Mesendoderm (in vitro differentiated cells): ENCODE measurements at regions not wholly inside any gene's neighbourhood (a gene's known extent, or its start where the extent isn't known, plus 50 kb on each side); places are given as distances from the start of the nearest gene placed in this dataset.

Experiments used
- DNase-seq: peaks from one replicate; pipeline ENCODE4 v3.0.0; 2013
- H2AK5ac ChIP-seq: 2 replicates; pipeline ENCODE4 v1.6.1; 2013; ENCODE audit warnings: low read length, inconsistent platforms
- H2BK120ac ChIP-seq: 2 replicates; pipeline ENCODE4 v1.6.1; 2013; ENCODE audit warnings: low read depth, mild to moderate bottlenecking, low read length, moderate library complexity, mixed read lengths
- H2BK15ac ChIP-seq: replicated peaks from 2 replicates; pipeline ENCODE4 v1.6.1; 2013; ENCODE audit warnings: low read depth, mild to moderate bottlenecking, moderate library complexity
- H2BK5ac ChIP-seq: 2 replicates; pipeline ENCODE4 v1.6.1; 2013; ENCODE audit warnings: low read length, inconsistent platforms
- H3K18ac ChIP-seq: 2 replicates; pipeline ENCODE4 v1.6.1; 2013; ENCODE audit warnings: mild to moderate bottlenecking, low read length, mixed read lengths
- H3K23ac ChIP-seq: one replicate; pipeline ENCODE4 v1.6.1; 2013; ENCODE audit warnings: low read length
- H3K27ac ChIP-seq: 2 replicates; pipeline ENCODE4 v1.5.1; 2013; ENCODE audit warnings: low read depth, mild to moderate bottlenecking, inconsistent platforms, low read length, moderate library complexity
- H3K27me3 ChIP-seq: 2 replicates; pipeline ENCODE4 v1.6.1; 2013; ENCODE audit warnings: low read length, control low read depth, mild to moderate bottlenecking, inconsistent platforms; ENCODE audit not compliant: insufficient read depth, poor library complexity
- H3K36me3 ChIP-seq: 2 replicates; pipeline ENCODE4 v1.6.1; 2013; ENCODE audit warnings: low read length, inconsistent platforms; ENCODE audit not compliant: control insufficient read depth, insufficient read depth
- H3K4ac ChIP-seq: one replicate; pipeline ENCODE4 v1.6.1; 2013; ENCODE audit warnings: low read depth, mild to moderate bottlenecking, low read length, moderate library complexity
- H3K4me1 ChIP-seq: 2 replicates; pipeline ENCODE4 v1.6.1; 2013; ENCODE audit warnings: low read depth, low read length, inconsistent platforms; ENCODE audit not compliant: control insufficient read depth
- H3K4me2 ChIP-seq: 2 replicates; pipeline ENCODE4 v1.6.1; 2013; ENCODE audit warnings: low read length
- H3K4me3 ChIP-seq: 2 replicates; pipeline ENCODE4 v1.5.1; 2013; ENCODE audit warnings: mild to moderate bottlenecking, low read length
- H3K56ac ChIP-seq: one replicate; pipeline ENCODE4 v1.6.1; 2013; ENCODE audit warnings: low read length
- H3K79me1 ChIP-seq: 2 replicates; pipeline ENCODE4 v1.6.1; 2013; ENCODE audit warnings: low read length, inconsistent platforms
- H3K79me2 ChIP-seq: 2 replicates; pipeline ENCODE4 v1.6.1; 2013; ENCODE audit warnings: mild to moderate bottlenecking, low read length; ENCODE audit not compliant: control insufficient read depth, insufficient read depth
- H3K9ac ChIP-seq: 2 replicates; pipeline ENCODE4 v1.6.1; 2013; ENCODE audit warnings: low read length, inconsistent platforms
- H4K5ac ChIP-seq: one replicate; pipeline ENCODE4 v1.6.1; 2013; ENCODE audit warnings: low read length
- H4K8ac ChIP-seq: one replicate; pipeline ENCODE4 v1.6.1; 2013; ENCODE audit warnings: low read depth, mild to moderate bottlenecking, control low read depth, low read length, moderate library complexity
- WGBS: extraction: QIAGEN DNeasy Blood & Tissue Kit; methylation state at CpG from one replicate; pipeline ENCODE4 v1.1.7; 2013; ENCODE audit warnings: low lambda C conversion rate, missing lambda C conversion rate; ENCODE audit not compliant: insufficient coverage; ENCODE audit errors: extremely low coverage; 5-methylcytosine and 5-hydroxymethylcytosine counted together

DNA sequence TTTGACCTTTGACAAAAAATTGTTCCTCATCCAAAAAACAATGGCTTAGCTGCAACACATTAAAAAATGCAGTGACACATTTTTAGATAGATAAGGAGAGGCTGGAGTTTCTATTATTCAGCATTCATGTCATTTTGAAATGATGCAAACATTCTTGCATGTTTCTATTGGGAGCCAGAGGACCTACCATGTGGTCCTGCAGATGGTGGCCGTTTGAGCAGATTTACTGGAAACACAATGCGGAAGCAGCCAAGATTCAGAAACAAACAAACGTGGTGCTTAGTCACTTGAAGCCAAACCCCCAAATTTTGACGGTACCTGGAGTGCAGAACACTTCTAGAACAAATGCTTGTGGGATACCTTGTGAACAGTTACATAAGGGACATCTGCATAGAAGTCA, 456.7 kb downstream of the PCDH18 start:
- H3K56ac ChIP-seq: no peak overlapping the region

DNA sequence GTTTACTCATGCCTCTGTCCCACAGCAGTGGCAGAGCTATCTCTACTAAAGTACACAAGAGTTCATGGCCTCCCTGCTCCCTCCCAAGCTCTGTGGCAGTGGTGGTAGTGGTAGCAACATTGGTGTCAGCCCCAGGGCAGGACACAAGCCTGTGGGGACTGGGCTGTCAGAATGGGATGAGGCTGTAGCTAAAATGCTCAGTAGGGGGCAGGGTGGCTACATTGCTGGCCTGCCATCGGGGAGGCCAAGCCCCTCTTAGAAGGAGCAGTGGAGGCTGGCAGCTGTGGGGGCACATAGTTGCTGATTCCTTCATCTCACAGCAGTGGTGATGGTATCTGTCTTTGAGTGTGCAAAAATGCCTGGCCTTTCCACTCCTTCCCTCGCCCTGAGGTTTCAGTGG, 461.7 kb downstream of the PCDH18 start:
- Histone ChIP-seq H3K36me3 (no peaks in the 10 kb centered on the region), H3K27ac (no peak overlapping the region), H3K27me3 (no peaks in the 10 kb centered on the region), H3K9ac (no peak overlapping the region), H3K18ac (no peak overlapping the region), H3K23ac (no peak overlapping the region), H3K79me2 (no peaks in the 10 kb centered on the region), H2BK15ac (no peak overlapping the region), H4K5ac (no peak overlapping the region), H2BK5ac (no peak overlapping the region), H3K4me1 (no peaks in the 10 kb centered on the region), H3K4me3 (no peak overlapping the region), H3K4ac (no peak overlapping the region), H3K4me2 (no peak overlapping the region), H3K56ac (no peak overlapping the region), H4K8ac (no peak overlapping the region), H2AK5ac (no peak overlapping the region), H3K79me1 (no peaks in the 10 kb centered on the region), H2BK120ac (no peak overlapping the region)
- no CpG with 5 or more reads among the region's 2 CpGs for WGBS
- DNase-seq: peak; percentile 43

More for the DNA sequence above, 456.7 kb downstream of the PCDH18 start:
- Histone ChIP-seq H3K4me3 (no peak overlapping the region), H3K23ac (no peak overlapping the region), H2AK5ac (no peak overlapping the region), H2BK15ac (no peak overlapping the region), H3K27ac (no peak overlapping the region), H2BK5ac (no peak overlapping the region), H3K4me1 (no peaks in the 10 kb centered on the region), H4K5ac (no peak overlapping the region), H3K9ac (no peak overlapping the region), H4K8ac (no peak overlapping the region), H3K18ac (no peak overlapping the region), H3K4ac (no peak overlapping the region), H3K79me2 (no peaks in the 10 kb centered on the region), H3K36me3 (no peaks in the 10 kb centered on the region), H2BK120ac (no peak overlapping the region), H3K27me3 (no peaks in the 10 kb centered on the region), H3K79me1 (no peaks in the 10 kb centered on the region), H3K4me2 (no peak overlapping the region)
- DNase-seq: no peak
- no CpG with 5 or more reads among the region's 4 CpGs for WGBS

DNA sequence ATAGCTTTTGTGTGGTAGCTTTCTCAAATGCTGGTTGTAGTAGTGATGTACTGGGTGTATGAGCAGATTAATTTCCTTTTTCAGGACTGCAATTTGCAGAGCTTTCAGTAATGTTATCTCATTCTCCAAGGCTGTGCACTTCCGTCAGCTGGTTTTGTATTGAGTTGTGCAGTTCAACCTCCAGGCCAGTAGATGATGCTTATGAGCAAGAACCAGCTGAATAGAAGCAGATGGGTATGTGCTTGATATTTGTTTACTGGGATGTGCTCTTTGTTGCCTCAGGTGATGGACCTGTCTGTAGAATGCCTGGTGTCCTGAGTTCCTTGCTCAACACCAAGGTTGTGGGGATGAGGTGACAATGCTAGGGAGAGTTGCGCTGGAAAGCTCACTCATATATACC, 462.8 kb downstream of the PCDH18 start:
- H3K4me3 ChIP-seq: no peak overlapping the region

DNA sequence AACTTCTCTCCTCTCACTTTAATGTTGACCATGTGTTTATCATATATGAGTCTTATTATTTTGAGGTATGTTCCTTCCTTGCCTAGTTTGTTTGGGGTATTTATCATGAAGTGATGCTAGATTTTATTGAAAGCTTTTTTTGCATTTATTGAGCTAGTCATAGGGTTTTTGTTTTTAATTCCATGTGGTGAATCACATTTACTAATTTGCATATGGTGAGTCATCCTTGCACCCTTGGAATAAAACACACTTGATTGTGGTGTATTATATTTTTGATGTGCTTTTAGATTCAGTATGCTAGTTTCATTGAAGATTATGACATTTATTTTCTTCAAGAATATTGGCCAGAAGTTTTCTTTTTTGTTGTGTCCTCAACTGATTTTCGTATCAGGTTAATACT, 464.6 kb downstream of the PCDH18 start:
- Histone ChIP-seq H3K79me1 (no peaks in the 10 kb centered on the region), H3K4me2 (no peak overlapping the region), H3K36me3 (no peaks in the 10 kb centered on the region), H3K4ac (no peak overlapping the region), H3K18ac (no peak overlapping the region), H2AK5ac (no peak overlapping the region), H2BK15ac (no peak overlapping the region), H3K4me3 (no peak overlapping the region), H4K8ac (no peak overlapping the region), H2BK5ac (no peak overlapping the region), H3K27me3 (no peaks in the 10 kb centered on the region), H3K23ac (no peak overlapping the region), H3K79me2 (no peaks in the 10 kb centered on the region), H2BK120ac (no peak overlapping the region), H3K56ac (no peak overlapping the region), H3K9ac (no peak overlapping the region), H4K5ac (no peak overlapping the region), H3K27ac (no peak overlapping the region), H3K4me1 (no peaks in the 10 kb centered on the region)
- DNase-seq: no peak
- WGBS: no CpG with 5 or more reads among the region's 1 CpG

More for the DNA sequence above, 462.8 kb downstream of the PCDH18 start:
- no peak overlapping the region for H3K4me2 ChIP-seq
- H4K8ac ChIP-seq: no peak overlapping the region
- no peaks in the 10 kb centered on the region for H3K79me2 ChIP-seq
- no peak overlapping the region for H3K27ac ChIP-seq
- H2AK5ac ChIP-seq: no peak overlapping the region
- no peak overlapping the region for H2BK120ac ChIP-seq
- H4K5ac ChIP-seq: no peak overlapping the region
- H3K36me3 ChIP-seq: no peaks in the 10 kb centered on the region
- H3K56ac ChIP-seq: no peak overlapping the region
- no peak overlapping the region for H3K9ac ChIP-seq
- DNase-seq: peak; percentile 41
- no peak overlapping the region for H3K23ac ChIP-seq
- no peak overlapping the region for H3K4ac ChIP-seq
- H2BK5ac ChIP-seq: no peak overlapping the region
- H3K4me1 ChIP-seq: no peaks in the 10 kb centered on the region
- no CpG with 5 or more reads among the region's 2 CpGs for WGBS
- H3K27me3 ChIP-seq: no peaks in the 10 kb centered on the region
- H2BK15ac ChIP-seq: no peak overlapping the region
- no peak overlapping the region for H3K18ac ChIP-seq
- H3K79me1 ChIP-seq: no peaks in the 10 kb centered on the region

DNA sequence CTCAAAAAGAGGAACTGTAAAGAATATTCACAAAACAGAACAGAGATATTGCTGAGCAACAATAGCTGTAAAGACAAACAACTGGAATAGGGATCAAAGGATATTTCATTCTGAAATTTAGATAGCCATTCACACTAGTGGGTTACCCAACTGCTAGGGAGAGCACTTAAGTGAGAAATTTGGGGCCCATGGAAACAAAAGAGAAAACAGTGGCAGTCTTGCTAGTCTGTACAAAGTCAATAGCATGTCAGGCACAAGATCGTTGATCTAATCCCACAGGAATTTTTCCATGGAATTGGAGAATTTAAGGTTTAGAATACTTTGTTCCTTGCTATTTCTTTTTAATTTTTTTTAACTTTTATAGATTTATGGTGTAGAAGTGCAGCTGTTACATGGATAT, 467.0 kb downstream of the PCDH18 start:
- WGBS: no CpG with 5 or more reads among the region's 1 CpG
- Histone ChIP-seq H4K8ac (no peak overlapping the region), H3K79me1 (no peaks in the 10 kb centered on the region), H2AK5ac (no peak overlapping the region), H3K18ac (no peak overlapping the region), H3K4ac (no peak overlapping the region), H3K27ac (no peak overlapping the region), H3K23ac (no peak overlapping the region), H3K27me3 (no peaks in the 10 kb centered on the region), H2BK5ac (no peak overlapping the region), H3K79me2 (no peaks in the 10 kb centered on the region), H3K4me2 (no peak overlapping the region), H2BK15ac (no peak overlapping the region), H3K36me3 (no peaks in the 10 kb centered on the region), H2BK120ac (no peak overlapping the region), H3K4me1 (no peaks in the 10 kb centered on the region), H3K56ac (no peak overlapping the region), H3K9ac (no peak overlapping the region), H4K5ac (no peak overlapping the region), H3K4me3 (no peak overlapping the region)
- DNase-seq: peak; percentile 59

DNA sequence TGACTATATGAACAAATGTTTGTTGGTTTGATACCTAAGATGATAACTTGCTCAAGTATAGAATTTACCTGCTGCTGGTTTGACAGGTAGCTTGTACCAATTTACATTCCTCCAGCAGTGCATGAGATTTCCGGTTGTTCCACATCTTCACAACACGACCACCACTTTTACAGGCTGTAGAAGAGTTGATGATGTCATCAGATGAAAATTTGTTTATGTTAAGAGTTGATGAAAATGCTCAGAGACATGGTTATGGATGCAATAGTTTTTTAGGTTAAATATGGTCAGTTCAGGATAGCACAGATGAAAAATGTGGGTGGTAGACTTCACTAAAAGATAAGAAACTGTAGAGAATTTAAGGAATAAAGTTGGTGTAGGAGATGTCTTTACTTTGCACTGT, 468.3 kb downstream of the PCDH18 start:
- H2BK15ac ChIP-seq: no peak overlapping the region
- no peak overlapping the region for H2BK120ac ChIP-seq
- H3K27me3 ChIP-seq: no peaks in the 10 kb centered on the region
- H3K36me3 ChIP-seq: no peaks in the 10 kb centered on the region
- no peak overlapping the region for H4K8ac ChIP-seq
- no peak for DNase-seq
- H3K23ac ChIP-seq: no peak overlapping the region
- no peak overlapping the region for H3K9ac ChIP-seq
- no peak overlapping the region for H3K4ac ChIP-seq
- H3K4me1 ChIP-seq: no peaks in the 10 kb centered on the region
- no peaks in the 10 kb centered on the region for H3K79me2 ChIP-seq
- no peak overlapping the region for H3K4me3 ChIP-seq
- no peak overlapping the region for H3K56ac ChIP-seq
- H3K18ac ChIP-seq: no peak overlapping the region
- WGBS: no CpG with 5 or more reads among the region's 2 CpGs
- H3K4me2 ChIP-seq: no peak overlapping the region
- H2AK5ac ChIP-seq: no peak overlapping the region
- H2BK5ac ChIP-seq: no peak overlapping the region
- no peak overlapping the region for H4K5ac ChIP-seq
- H3K27ac ChIP-seq: no peak overlapping the region
- H3K79me1 ChIP-seq: no peaks in the 10 kb centered on the region
